Daoy (cell line): ENCODE measurements at regions not wholly inside any gene's neighbourhood (a gene's known extent, or its start where the extent isn't known, plus 50 kb on each side); places are given as distances from the start of the nearest gene placed in this dataset.
A peak's percentile ranks its signal among the peaks of the same experiment; 100 is the strongest.
"Not testable (repeated sequence)": the region's sequence is repeated elsewhere in the genome, so short reads cannot be mapped to it uniquely, and the experiment has no call there.

ENCODE experiments used
- DNase-seq: peaks from one replicate; pipeline ENCODE4 v3.0.0-alpha.2; 2015; ENCODE audit warnings: low read depth

- not testable (repeated sequence) for DNase-seq
Measured at GRCh38 chr18:1043039-1043438, 138.4 kb downstream of the ADCYAP1 start.

GRCh38 chr18:1045658-1046057 is 141.0 kb downstream of the ADCYAP1 start:
- no peak for DNase-seq

- peak; percentile 64 for DNase-seq
Measured at GRCh38 chr18:1047406-1047805, 142.7 kb downstream of the ADCYAP1 start.

GRCh38 chr18:1048032-1048431 is 143.4 kb downstream of the ADCYAP1 start:
- DNase-seq, result peak; percentile 50

- no peak for DNase-seq
Measured at GRCh38 chr18:1049173-1049572, 144.5 kb downstream of the ADCYAP1 start.

GRCh38 chr18:1050012-1050657 is 145.5 kb downstream of the ADCYAP1 start:
- peak; percentile 28 for DNase-seq

GRCh38 chr18:1052301-1052700 is 147.6 kb downstream of the ADCYAP1 start:
- no peak for DNase-seq

GRCh38 chr18:1053331-1054315 is 149.0 kb downstream of the ADCYAP1 start:
- DNase-seq, result no peak

- DNase-seq, result no peak
Measured at GRCh38 chr18:1056404-1056803, 151.7 kb downstream of the ADCYAP1 start.

GRCh38 chr18:1057367-1057766 is 152.7 kb downstream of the ADCYAP1 start:
- no peak for DNase-seq

- DNase-seq, result peak; percentile 9
Measured at GRCh38 chr18:1062588-1062987, 157.9 kb downstream of the ADCYAP1 start.

GRCh38 chr18:1075322-1075721 is 170.7 kb downstream of the ADCYAP1 start:
- DNase-seq, result no peak

- DNase-seq, result no peak
Measured at GRCh38 chr18:1075876-1076275, 171.2 kb downstream of the ADCYAP1 start.

- DNase-seq, result no peak
Measured at GRCh38 chr18:1078301-1078700, 173.6 kb downstream of the ADCYAP1 start.

GRCh38 chr18:1083675-1084074 is 179.0 kb downstream of the ADCYAP1 start:
- not testable (repeated sequence) for DNase-seq

GRCh38 chr18:1090758-1091157 is 186.1 kb downstream of the ADCYAP1 start:
- DNase-seq, result no peak

- DNase-seq, result no peak
Measured at GRCh38 chr18:1092228-1092627, 187.6 kb downstream of the ADCYAP1 start.

GRCh38 chr18:1094409-1094808 is 189.7 kb downstream of the ADCYAP1 start:
- peak; percentile 77 for DNase-seq

- not testable (repeated sequence) for DNase-seq
Measured at GRCh38 chr18:1097991-1098735, 193.5 kb downstream of the ADCYAP1 start.

- no peak for DNase-seq
Measured at GRCh38 chr18:1102848-1103247, 198.2 kb downstream of the ADCYAP1 start.

GRCh38 chr18:1103537-1103936 is 198.9 kb downstream of the ADCYAP1 start:
- DNase-seq, result no peak

- peak; percentile 75 for DNase-seq
Measured at GRCh38 chr18:1104181-1104881, 199.7 kb downstream of the ADCYAP1 start.
